NB4 (cell line): ENCODE measurements at regions not wholly inside any gene's neighbourhood (a gene's known extent, or its start where the extent isn't known, plus 50 kb on each side); places are given as distances from the start of the nearest gene placed in this dataset.

Source experiments
- POLR2A ChIP-seq: IDR thresholded peaks from 2 replicates; pipeline ENCODE4 v1.6.1; 2011; ENCODE audit warnings: mild to moderate bottlenecking; ENCODE audit not compliant: insufficient read length; ENCODE audit errors: extremely low read depth
- TF ChIP-seq, protein P1 (sequence below): IDR thresholded peaks from one replicate; pipeline ENCODE4 v1.5.1; 2012; ENCODE audit warnings: low read depth, low read length
- TF ChIP-seq, protein P2 (sequence below): IDR thresholded peaks from 2 replicates; pipeline ENCODE4 v1.6.1; 2011; ENCODE audit warnings: low read depth, low read length

DNA sequence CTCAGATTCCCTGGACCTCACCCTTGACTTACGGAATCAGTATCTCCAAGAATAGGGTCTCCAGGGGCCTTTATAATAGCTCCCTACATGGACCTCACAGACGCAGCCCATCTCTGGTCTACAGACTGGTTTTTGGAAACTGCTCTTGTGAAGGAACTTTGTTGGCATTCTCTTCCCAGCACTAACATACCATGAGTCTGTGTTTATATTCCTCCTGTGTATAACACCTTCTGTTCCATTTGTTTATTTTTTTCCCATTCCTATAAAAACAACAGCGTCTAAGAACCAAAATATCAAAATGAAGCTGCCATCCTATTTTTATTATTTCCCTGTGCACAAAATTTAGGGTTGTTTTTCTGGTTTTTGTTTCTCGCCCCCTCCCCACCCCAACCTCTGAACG, 131.1 kb downstream of the NEDD1 start:
- TF ChIP-seq POLR2A = no peak
- TF ChIP-seq, protein P1, sequence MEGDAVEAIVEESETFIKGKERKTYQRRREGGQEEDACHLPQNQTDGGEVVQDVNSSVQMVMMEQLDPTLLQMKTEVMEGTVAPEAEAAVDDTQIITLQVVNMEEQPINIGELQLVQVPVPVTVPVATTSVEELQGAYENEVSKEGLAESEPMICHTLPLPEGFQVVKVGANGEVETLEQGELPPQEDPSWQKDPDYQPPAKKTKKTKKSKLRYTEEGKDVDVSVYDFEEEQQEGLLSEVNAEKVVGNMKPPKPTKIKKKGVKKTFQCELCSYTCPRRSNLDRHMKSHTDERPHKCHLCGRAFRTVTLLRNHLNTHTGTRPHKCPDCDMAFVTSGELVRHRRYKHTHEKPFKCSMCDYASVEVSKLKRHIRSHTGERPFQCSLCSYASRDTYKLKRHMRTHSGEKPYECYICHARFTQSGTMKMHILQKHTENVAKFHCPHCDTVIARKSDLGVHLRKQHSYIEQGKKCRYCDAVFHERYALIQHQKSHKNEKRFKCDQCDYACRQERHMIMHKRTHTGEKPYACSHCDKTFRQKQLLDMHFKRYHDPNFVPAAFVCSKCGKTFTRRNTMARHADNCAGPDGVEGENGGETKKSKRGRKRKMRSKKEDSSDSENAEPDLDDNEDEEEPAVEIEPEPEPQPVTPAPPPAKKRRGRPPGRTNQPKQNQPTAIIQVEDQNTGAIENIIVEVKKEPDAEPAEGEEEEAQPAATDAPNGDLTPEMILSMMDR = no peak
- TF ChIP-seq, protein P2, sequence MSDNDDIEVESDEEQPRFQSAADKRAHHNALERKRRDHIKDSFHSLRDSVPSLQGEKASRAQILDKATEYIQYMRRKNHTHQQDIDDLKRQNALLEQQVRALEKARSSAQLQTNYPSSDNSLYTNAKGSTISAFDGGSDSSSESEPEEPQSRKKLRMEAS = no peak
